PC-3 (cell line): ENCODE measurements at regions not wholly inside any gene's neighbourhood (a gene's known extent, or its start where the extent isn't known, plus 50 kb on each side); places are given as distances from the start of the nearest gene placed in this dataset.
"Not testable (repeated sequence)": the region's sequence is repeated elsewhere in the genome, so short reads cannot be mapped to it uniquely, and the experiment has no call there.

Source experiments
- EZH2phosphoT487 ChIP-seq: fragments of 300-600 bp; sonication (generic); IDR thresholded peaks from 2 replicates; pipeline ENCODE4 v1.6.1; 2018; ENCODE audit warnings: mild to moderate bottlenecking, antibody characterized with exemption, low read length, borderline replicate concordance
- TF ChIP-seq, protein P1 (sequence below): fragments of 300-600 bp; sonication (generic); conservative IDR thresholded peaks from 2 replicates; pipeline ENCODE4 v1.5.1; 2017; ENCODE audit warnings: antibody characterized with exemption, low read depth, mild to moderate bottlenecking, low read length

GRCh38 chr16:22585431-22585830 is 74.7 kb downstream of the NPIPB5 start:
- TF ChIP-seq EZH2phosphoT487, result not testable (repeated sequence)
- TF ChIP-seq, protein P1, sequence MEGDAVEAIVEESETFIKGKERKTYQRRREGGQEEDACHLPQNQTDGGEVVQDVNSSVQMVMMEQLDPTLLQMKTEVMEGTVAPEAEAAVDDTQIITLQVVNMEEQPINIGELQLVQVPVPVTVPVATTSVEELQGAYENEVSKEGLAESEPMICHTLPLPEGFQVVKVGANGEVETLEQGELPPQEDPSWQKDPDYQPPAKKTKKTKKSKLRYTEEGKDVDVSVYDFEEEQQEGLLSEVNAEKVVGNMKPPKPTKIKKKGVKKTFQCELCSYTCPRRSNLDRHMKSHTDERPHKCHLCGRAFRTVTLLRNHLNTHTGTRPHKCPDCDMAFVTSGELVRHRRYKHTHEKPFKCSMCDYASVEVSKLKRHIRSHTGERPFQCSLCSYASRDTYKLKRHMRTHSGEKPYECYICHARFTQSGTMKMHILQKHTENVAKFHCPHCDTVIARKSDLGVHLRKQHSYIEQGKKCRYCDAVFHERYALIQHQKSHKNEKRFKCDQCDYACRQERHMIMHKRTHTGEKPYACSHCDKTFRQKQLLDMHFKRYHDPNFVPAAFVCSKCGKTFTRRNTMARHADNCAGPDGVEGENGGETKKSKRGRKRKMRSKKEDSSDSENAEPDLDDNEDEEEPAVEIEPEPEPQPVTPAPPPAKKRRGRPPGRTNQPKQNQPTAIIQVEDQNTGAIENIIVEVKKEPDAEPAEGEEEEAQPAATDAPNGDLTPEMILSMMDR, result not testable (repeated sequence)
